ENCODE measurements at regions not wholly inside any gene's neighbourhood (a gene's known extent, or its start where the extent isn't known, plus 50 kb on each side); places are given as distances from the start of the nearest gene placed in this dataset.
"Not testable (repeated sequence)": the region's sequence is repeated elsewhere in the genome, so short reads cannot be mapped to it uniquely, and the experiment has no call there.

- TF ChIP-seq POLR2A (IDR thresholded peaks at IDR 0.05) (no peak), CTCF (IDR thresholded peaks at IDR 0.05) (no peak)
- H3K36me3 ChIP-seq (ENCODE audit: low read depth, missing control alignments), result no peaks in the 10 kb centered on the region
- H3K27ac ChIP-seq, result no peak overlapping the region
- H3K4me3 ChIP-seq, result no peak overlapping the region
- H3K4me1 ChIP-seq, result no peaks in the 10 kb centered on the region
- intact Hi-C loops (cut with DNase I; ENCODE audit: low total_unique reads), result no loop called here
- H3K27me3 ChIP-seq, result no peaks in the 10 kb centered on the region
- WGBS, 2 donors, result 67 to 82% methylated on average over 1 of the region's 1 CpG
- no peak for DNase-seq
- no peaks in the 10 kb centered on the region for H3K9me3 ChIP-seq
Measured at GRCh38 chr2:156765450-156765849, 329.3 kb downstream of the GPD2 start.

GRCh38 chr2:156769802-156770201 lies 333.6 kb downstream of the GPD2 start:
- intact Hi-C loops (cut with DNase I; ENCODE audit: low total_unique reads), result no loop called here
- no peak for DNase-seq
- H3K27ac ChIP-seq, result no peak overlapping the region
- H3K9me3 ChIP-seq, result no peaks in the 10 kb centered on the region
- no peaks in the 10 kb centered on the region for H3K4me1 ChIP-seq
- WGBS, 2 donors, result 65 to 77% methylated on average over 1 of the region's 1 CpG
- H3K4me3 ChIP-seq, result no peak overlapping the region
- H3K27me3 ChIP-seq, result no peaks in the 10 kb centered on the region
- H3K36me3 ChIP-seq (ENCODE audit: low read depth, missing control alignments), result no peaks in the 10 kb centered on the region
- no peak for TF ChIP-seq POLR2A (IDR thresholded peaks at IDR 0.05)
- TF ChIP-seq CTCF (IDR thresholded peaks at IDR 0.05), result no peak

- Histone ChIP-seq H3K27ac (no peak overlapping the region), H3K4me3 (no peak overlapping the region), H3K9me3 (no peaks in the 10 kb centered on the region), H3K4me1 (no peaks in the 10 kb centered on the region), H3K27me3 (no peaks in the 10 kb centered on the region), H3K36me3 (ENCODE audit: low read depth, missing control alignments) (no peaks in the 10 kb centered on the region)
- TF ChIP-seq CTCF (IDR thresholded peaks at IDR 0.05), result no peak
- no peak for TF ChIP-seq POLR2A (IDR thresholded peaks at IDR 0.05)
- intact Hi-C loops (cut with DNase I; ENCODE audit: low total_unique reads), result no loop called here
- WGBS, 2 donors, result 54 to 58% methylated on average over 3 of the region's 3 CpGs
- DNase-seq, result no peak
Measured at GRCh38 chr2:156778916-156779315, 342.7 kb downstream of the GPD2 start.

- no peak for DNase-seq
- Histone ChIP-seq H3K4me1 (no peaks in the 10 kb centered on the region), H3K27ac (no peak overlapping the region), H3K27me3 (no peaks in the 10 kb centered on the region), H3K4me3 (no peak overlapping the region), H3K9me3 (no peaks in the 10 kb centered on the region), H3K36me3 (ENCODE audit: low read depth, missing control alignments) (no peaks in the 10 kb centered on the region)
- 96 to 97% methylated on average over 2 of the region's 2 CpGs for WGBS, 2 donors
- intact Hi-C loops (cut with DNase I; ENCODE audit: low total_unique reads), result no loop called here
- TF ChIP-seq POLR2A (IDR thresholded peaks at IDR 0.05) (no peak), CTCF (IDR thresholded peaks at IDR 0.05) (no peak)
Measured at GRCh38 chr2:156779416-156780120, 343.4 kb downstream of the GPD2 start.

GRCh38 chr2:156781677-156782076 lies 345.5 kb downstream of the GPD2 start:
- H3K9me3 ChIP-seq; DNase-seq; H3K27ac ChIP-seq; H3K4me3 ChIP-seq; H3K4me1 ChIP-seq; H3K36me3 ChIP-seq (ENCODE audit: low read depth, missing control alignments); intact Hi-C loops (cut with DNase I; ENCODE audit: low total_unique reads); H3K27me3 ChIP-seq: not testable (repeated sequence)
- 64 to 72% methylated on average over 2 of the region's 2 CpGs for WGBS, 2 donors

Data from testis (tissue), 2 donors.